Suppressor macrophage (primary cell): ENCODE measurements at regions not wholly inside any gene's neighbourhood (a gene's known extent, or its start where the extent isn't known, plus 50 kb on each side); places are given as distances from the start of the nearest gene placed in this dataset.

Experiments
- DNase-seq, 4 experiments: peaks; one replicate each; pipeline ENCODE4 v3.0.0-alpha.2; 2020 to 2022

GRCh38 chr21:27606422-27606821 lies 639.5 kb upstream of the ADAMTS5 start:
- no peak for DNase-seq

GRCh38 chr21:27596196-27596595 lies 629.3 kb upstream of the ADAMTS5 start:
- no peak for DNase-seq

GRCh38 chr21:27595716-27596115 lies 628.8 kb upstream of the ADAMTS5 start:
- no peak for DNase-seq

- DNase-seq = peak in 2 of 4 experiments; percentile 0 to 8
Measured at GRCh38 chr21:27590271-27590670, 623.4 kb upstream of the ADAMTS5 start.

- no peak for DNase-seq
Measured at GRCh38 chr21:27589781-27590180, 622.9 kb upstream of the ADAMTS5 start.

- no peak for DNase-seq
Measured at GRCh38 chr21:27586986-27587385, 620.1 kb upstream of the ADAMTS5 start.

- DNase-seq = no peak
Measured at GRCh38 chr21:27586326-27586725, 619.4 kb upstream of the ADAMTS5 start.

- DNase-seq = no peak
Measured at GRCh38 chr21:27584256-27584655, 617.4 kb upstream of the ADAMTS5 start.

GRCh38 chr21:27582948-27583430 lies 616.1 kb upstream of the ADAMTS5 start:
- DNase-seq = no peak

GRCh38 chr21:27582246-27582947 lies 615.5 kb upstream of the ADAMTS5 start:
- no peak for DNase-seq

GRCh38 chr21:27581168-27581567 lies 614.3 kb upstream of the ADAMTS5 start:
- no peak for DNase-seq

GRCh38 chr21:27580276-27580675 lies 613.4 kb upstream of the ADAMTS5 start:
- DNase-seq = no peak

GRCh38 chr21:27578741-27579265 lies 611.9 kb upstream of the ADAMTS5 start:
- DNase-seq = no peak

- no peak for DNase-seq
Measured at GRCh38 chr21:27572696-27573095, 605.8 kb upstream of the ADAMTS5 start.

GRCh38 chr21:27571706-27572105 lies 604.8 kb upstream of the ADAMTS5 start:
- DNase-seq = no peak

- DNase-seq = no peak
Measured at GRCh38 chr21:27570306-27570868, 603.5 kb upstream of the ADAMTS5 start.

GRCh38 chr21:27569831-27570230 lies 602.9 kb upstream of the ADAMTS5 start:
- no peak for DNase-seq

GRCh38 chr21:27569091-27569490 lies 602.2 kb upstream of the ADAMTS5 start:
- no peak for DNase-seq

GRCh38 chr21:27567381-27567780 lies 600.5 kb upstream of the ADAMTS5 start:
- no peak for DNase-seq

GRCh38 chr21:27566521-27566920 lies 599.6 kb upstream of the ADAMTS5 start:
- DNase-seq = no peak

GRCh38 chr21:27565364-27565763 lies 598.5 kb upstream of the ADAMTS5 start:
- DNase-seq = no peak

- peak; percentile 34 to 55 (median 47) for DNase-seq
Measured at GRCh38 chr21:27564684-27565301, 597.9 kb upstream of the ADAMTS5 start.

- DNase-seq = no peak
Measured at GRCh38 chr21:27562303-27562702, 595.4 kb upstream of the ADAMTS5 start.

GRCh38 chr21:27561116-27561515 lies 594.2 kb upstream of the ADAMTS5 start:
- DNase-seq = no peak
